Calu3 (cell line): ENCODE measurements at regions not wholly inside any gene's neighbourhood (a gene's known extent, or its start where the extent isn't known, plus 50 kb on each side); places are given as distances from the start of the nearest gene placed in this dataset.

Experiments
- BruUV-seq: library from RNA; stranded (reverse); fragments of 400-500 nt; replicated peaks from 2 replicates; lab custom pipeline; 2021; lab: Mats Ljungman, UMichigan
- CTCF ChIA-PET: fragments of 300-600 bp; sonication (Branson Sonifier 250); formaldehyde crosslinking; loops from one replicate; lab custom pipeline; 2022; ENCODE audit warnings: antibody characterized with exemption; lab: Charles Lee
- DNase-seq: peaks from one replicate; pipeline ENCODE4 v3.0.0; 2022
- H3K27ac Mint-ChIP-seq: one replicate; pipeline ENCODE4 v1.8.0; 2022; ENCODE audit warnings: mixed read lengths; ENCODE audit not compliant: unreplicated experiment
- H3K27me3 Mint-ChIP-seq: one replicate; pipeline ENCODE4 v1.8.0; 2022; ENCODE audit warnings: mixed read lengths; ENCODE audit not compliant: unreplicated experiment
- H3K36me3 Mint-ChIP-seq: one replicate; pipeline ENCODE4 v1.8.0; 2022; ENCODE audit warnings: mild to moderate bottlenecking, moderate library complexity, mixed read lengths; ENCODE audit not compliant: insufficient read depth, unreplicated experiment
- H3K4me1 Mint-ChIP-seq: one replicate; pipeline ENCODE4 v1.8.0; 2022; ENCODE audit warnings: mild to moderate bottlenecking, low read depth, mixed read lengths; ENCODE audit not compliant: unreplicated experiment
- H3K4me3 Mint-ChIP-seq: one replicate; pipeline ENCODE4 v1.8.0; 2022; ENCODE audit warnings: mild to moderate bottlenecking, low read depth, moderate library complexity, mixed read lengths; ENCODE audit not compliant: unreplicated experiment
- H3K9me3 Mint-ChIP-seq: one replicate; pipeline ENCODE4 v1.8.0; 2022; ENCODE audit warnings: low read depth, mixed read lengths; ENCODE audit not compliant: unreplicated experiment
- intact Hi-C: fragments of 100-400 bp; cut with micrococcal nuclease; formaldehyde crosslinking; loops from one replicate; pipeline ENCODE4 v1.10.0; 2022; ENCODE audit not compliant: unreplicated experiment
- TF ChIP-seq, protein P1 (sequence below): fragments of 200-600 bp; IDR thresholded peaks from one replicate; pipeline ENCODE4 v1.8.0; 2022; ENCODE audit warnings: antibody characterized with exemption; ENCODE audit not compliant: unreplicated experiment

DNA sequence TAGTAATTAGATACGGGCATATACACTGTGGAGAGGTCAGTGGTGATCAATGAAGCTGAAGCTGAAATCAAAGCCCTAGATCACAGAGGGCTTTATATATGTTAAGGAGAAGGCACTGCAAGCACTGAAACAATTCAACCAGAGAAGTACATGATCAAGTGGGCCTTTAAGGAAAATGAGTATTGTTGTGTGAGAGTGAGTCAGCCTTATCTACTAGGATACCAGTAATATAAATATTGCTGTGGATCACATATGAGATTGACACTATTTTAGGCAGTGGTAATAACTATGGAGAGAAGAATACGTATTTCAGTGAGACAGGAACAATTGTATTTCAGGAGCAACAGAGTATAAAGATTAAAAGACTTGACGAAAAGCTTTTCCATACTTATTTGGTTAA is 1172.2 kb upstream of the GJE1 start:
- no peaks in the 10 kb centered on the region for H3K9me3 Mint-ChIP-seq
- no peak for DNase-seq
- H3K4me1 Mint-ChIP-seq = no peaks in the 10 kb centered on the region
- no TSS peak for BruUV-seq
- TF ChIP-seq, protein P1, sequence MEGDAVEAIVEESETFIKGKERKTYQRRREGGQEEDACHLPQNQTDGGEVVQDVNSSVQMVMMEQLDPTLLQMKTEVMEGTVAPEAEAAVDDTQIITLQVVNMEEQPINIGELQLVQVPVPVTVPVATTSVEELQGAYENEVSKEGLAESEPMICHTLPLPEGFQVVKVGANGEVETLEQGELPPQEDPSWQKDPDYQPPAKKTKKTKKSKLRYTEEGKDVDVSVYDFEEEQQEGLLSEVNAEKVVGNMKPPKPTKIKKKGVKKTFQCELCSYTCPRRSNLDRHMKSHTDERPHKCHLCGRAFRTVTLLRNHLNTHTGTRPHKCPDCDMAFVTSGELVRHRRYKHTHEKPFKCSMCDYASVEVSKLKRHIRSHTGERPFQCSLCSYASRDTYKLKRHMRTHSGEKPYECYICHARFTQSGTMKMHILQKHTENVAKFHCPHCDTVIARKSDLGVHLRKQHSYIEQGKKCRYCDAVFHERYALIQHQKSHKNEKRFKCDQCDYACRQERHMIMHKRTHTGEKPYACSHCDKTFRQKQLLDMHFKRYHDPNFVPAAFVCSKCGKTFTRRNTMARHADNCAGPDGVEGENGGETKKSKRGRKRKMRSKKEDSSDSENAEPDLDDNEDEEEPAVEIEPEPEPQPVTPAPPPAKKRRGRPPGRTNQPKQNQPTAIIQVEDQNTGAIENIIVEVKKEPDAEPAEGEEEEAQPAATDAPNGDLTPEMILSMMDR = no peak
- no peaks in the 10 kb centered on the region for H3K36me3 Mint-ChIP-seq
- no peak overlapping the region for H3K27ac Mint-ChIP-seq
- intact Hi-C loops = no loop called here
- CTCF ChIA-PET = no interaction called here
- H3K27me3 Mint-ChIP-seq = no peaks in the 10 kb centered on the region
- no peak overlapping the region for H3K4me3 Mint-ChIP-seq

DNA sequence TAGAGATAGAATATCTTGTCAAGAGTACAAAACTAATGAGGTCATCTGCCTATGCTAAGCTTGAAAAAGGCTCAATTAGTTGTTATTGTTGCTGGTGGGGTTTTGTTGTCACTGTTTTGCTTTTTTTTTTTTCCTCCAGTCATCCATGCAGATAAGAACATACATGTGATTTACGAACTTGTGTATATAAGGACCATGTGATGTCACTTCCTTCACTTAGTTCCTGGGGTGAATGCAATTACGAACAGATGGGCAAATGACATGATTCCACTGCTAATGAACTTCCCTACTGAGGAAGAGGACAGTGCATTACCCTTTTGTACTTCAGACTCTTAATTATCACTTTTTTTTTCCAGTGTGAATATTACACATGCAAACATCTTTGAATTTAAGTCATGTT is 1175.3 kb upstream of the GJE1 start:
- Mint-ChIP-seq H3K4me3 (no peak overlapping the region), H3K27ac (no peak overlapping the region), H3K27me3 (no peaks in the 10 kb centered on the region), H3K36me3 (no peaks in the 10 kb centered on the region), H3K9me3 (no peaks in the 10 kb centered on the region), H3K4me1 (no peaks in the 10 kb centered on the region)
- intact Hi-C loops = no loop called here
- no TSS peak for BruUV-seq
- CTCF ChIA-PET = no interaction called here
- TF ChIP-seq, protein P1 = no peak
- no peak for DNase-seq

DNA sequence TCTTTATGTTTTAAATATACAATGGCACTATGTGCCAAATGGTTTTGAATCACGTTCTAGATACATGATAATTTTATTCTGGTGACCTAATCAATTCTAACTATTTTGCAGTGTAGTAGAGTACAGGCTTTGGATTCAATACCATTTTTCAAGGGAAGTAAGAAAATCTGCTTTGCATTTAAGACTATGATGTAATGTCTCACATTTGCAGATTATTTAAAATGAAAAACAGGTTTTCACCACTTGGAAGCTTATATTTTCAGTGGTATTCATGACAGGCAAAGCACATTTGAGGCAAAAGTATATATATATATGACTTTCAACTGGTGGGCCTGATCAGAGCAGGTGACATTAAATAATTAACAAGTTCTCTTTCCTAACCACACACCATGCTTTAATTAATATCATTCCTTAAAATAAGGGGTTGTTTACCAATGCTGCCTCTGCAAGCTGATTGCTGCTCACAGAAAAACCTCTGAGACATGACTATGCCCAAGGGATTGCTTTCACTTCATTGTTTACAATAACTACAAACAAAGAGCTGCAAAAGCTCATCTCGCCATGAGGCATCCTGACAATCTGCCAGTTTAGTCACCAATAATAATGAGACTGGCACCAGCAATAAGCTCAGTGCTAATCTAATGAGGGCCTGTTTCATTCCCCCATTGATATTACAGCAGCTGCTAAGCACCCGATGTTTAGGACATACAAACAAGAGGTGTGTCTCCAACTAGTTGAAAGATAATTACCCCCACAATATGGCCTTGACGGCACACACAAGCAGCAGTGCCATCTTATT is 1176.0 kb upstream of the GJE1 start:
- H3K9me3 Mint-ChIP-seq = no peaks in the 10 kb centered on the region
- CTCF ChIA-PET = no interaction called here
- intact Hi-C loops = no loop called here
- no peaks in the 10 kb centered on the region for H3K4me1 Mint-ChIP-seq
- no peak overlapping the region for H3K4me3 Mint-ChIP-seq
- TF ChIP-seq, protein P1 = no peak
- BruUV-seq = no TSS peak
- no peak overlapping the region for H3K27ac Mint-ChIP-seq
- no peaks in the 10 kb centered on the region for H3K36me3 Mint-ChIP-seq
- no peaks in the 10 kb centered on the region for H3K27me3 Mint-ChIP-seq
- no peak for DNase-seq

DNA sequence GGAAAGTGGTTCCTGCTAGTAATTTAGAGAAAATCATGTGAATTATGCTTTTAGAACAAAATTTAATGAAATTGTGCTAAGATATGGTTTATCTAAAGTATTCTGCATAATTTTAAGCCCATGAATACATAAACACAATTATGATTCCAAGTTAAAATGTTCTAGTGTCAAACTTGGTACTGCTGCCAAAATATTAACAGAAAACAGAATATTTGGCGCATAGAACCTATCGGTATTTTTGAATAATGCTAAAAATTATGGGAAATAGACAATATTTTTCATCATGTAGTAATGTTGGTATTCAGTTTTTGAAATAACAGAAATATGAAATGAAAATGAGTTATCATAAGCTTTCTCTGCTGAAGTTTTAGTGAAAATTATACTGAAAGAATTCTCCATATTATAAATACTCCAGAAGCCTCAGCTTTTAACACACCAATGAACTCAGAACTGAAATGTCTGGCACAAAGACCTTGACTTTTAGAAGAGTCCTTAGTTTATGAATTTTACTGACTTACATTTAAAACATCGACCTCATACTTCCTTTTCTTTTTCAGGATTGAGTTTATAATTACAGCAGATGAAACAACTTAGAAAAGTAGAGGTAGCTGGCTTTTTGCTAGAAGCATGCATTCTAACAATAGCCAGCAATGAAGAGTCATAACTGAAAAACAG is 1192.3 kb upstream of the GJE1 start:
- Mint-ChIP-seq H3K27ac (no peak overlapping the region), H3K4me3 (no peak overlapping the region), H3K27me3 (no peaks in the 10 kb centered on the region), H3K4me1 (no peaks in the 10 kb centered on the region), H3K9me3 (peaks cover 3% of the 10 kb centered on the region), H3K36me3 (no peaks in the 10 kb centered on the region)
- DNase-seq = no peak
- TF ChIP-seq, protein P1 = no peak
- no TSS peak for BruUV-seq
- CTCF ChIA-PET = no interaction called here
- intact Hi-C loops = no loop called here
